ENCODE measurements at regions not wholly inside any gene's neighbourhood (a gene's known extent, or its start where the extent isn't known, plus 50 kb on each side); places are given as distances from the start of the nearest gene placed in this dataset.

GRCh38 chr4:119683518-119683917 lies 54.9 kb upstream of the PDE5A start:
- TF ChIP-seq CTCF (conservative IDR thresholded peaks at IDR 0.05; ENCODE audit: low read length) (no peak), EZH2phosphoT487 (IDR thresholded peaks at IDR 0.05; ENCODE audit: borderline replicate concordance, low read depth, low read length) (no peak)

Data from OCI-LY7 (cell line).